GM12878 (cell line): ENCODE measurements at regions not wholly inside any gene's neighbourhood (a gene's known extent, or its start where the extent isn't known, plus 50 kb on each side); places are given as distances from the start of the nearest gene placed in this dataset.

Experiments
- BACH1 ChIP-seq: fragments of 450-650 bp; IDR thresholded peaks from 2 replicates; pipeline ENCODE4 v1.6.1; 2017; ENCODE audit warnings: mild to moderate bottlenecking, borderline replicate concordance
- BRCA1 ChIP-seq: IDR thresholded peaks from 2 replicates; pipeline ENCODE4 v1.6.1; 2011; ENCODE audit warnings: low read depth, low read length, improper control_type of control experiment
- CEBPB ChIP-seq, 2 experiments: fragments of 150-350 bp in 1 of 2; IDR thresholded peaks; 2 replicates each; pipeline ENCODE4 v1.6.1; 2012 to 2014; ENCODE audit warnings: low read depth in 2 of 2, low read length in 2 of 2, borderline replicate concordance in 1 of 2, inconsistent platforms in 1 of 2
- ESRRA ChIP-seq: IDR thresholded peaks from 2 replicates; pipeline ENCODE4 v1.6.1; 2012; ENCODE audit warnings: mild to moderate bottlenecking, low read length, improper control_type of control experiment
- GABPA ChIP-seq: IDR thresholded peaks from 2 replicates; pipeline ENCODE4 v1.6.1; 2014; ENCODE audit warnings: antibody characterized with exemption, low read depth, mild to moderate bottlenecking, inconsistent platforms
- HDAC6 ChIP-seq: fragments of 200-600 bp; sonication (generic); IDR thresholded peaks from one replicate; pipeline ENCODE4 v1.8.0; 2017; ENCODE audit warnings: antibody characterized with exemption; ENCODE audit not compliant: unreplicated experiment
- MTA3 ChIP-seq: IDR thresholded peaks from 2 replicates; pipeline ENCODE4 v1.6.1; 2012; ENCODE audit warnings: low read length, inconsistent platforms, borderline replicate concordance
- POLR2A ChIP-seq: IDR thresholded peaks from 2 replicates; pipeline ENCODE4 v1.6.1; 2011; ENCODE audit warnings: low read depth, mild to moderate bottlenecking, low read length
- TARDBP ChIP-seq: IDR thresholded peaks from 2 replicates; pipeline ENCODE4 v1.6.1; 2016; ENCODE audit warnings: borderline replicate concordance
- TF ChIP-seq, protein P1 (sequence below), 3 experiments: IDR thresholded peaks in 2 of 3; conservative IDR thresholded peaks in 1 of 3; 2 replicates each; pipeline ENCODE4 v1.5.1; 2011; ENCODE audit warnings: low read depth in 3 of 3, low read length in 3 of 3, mild to moderate bottlenecking in 3 of 3, control low read depth in 2 of 3, moderate library complexity in 2 of 3, inconsistent platforms in 1 of 3, mixed read lengths in 1 of 3; ENCODE audit not compliant: control insufficient read depth in 2 of 3, insufficient read depth in 1 of 3; ENCODE audit errors: extremely low read depth in 1 of 3
- TF ChIP-seq, protein P2 (sequence below): IDR thresholded peaks from 2 replicates; pipeline ENCODE4 v1.6.1; 2011; ENCODE audit warnings: borderline replicate concordance, low read depth, mild to moderate bottlenecking, moderate library complexity, low read length; ENCODE audit not compliant: insufficient read depth, poor library complexity, severe bottlenecking
- TF ChIP-seq, protein P3 (sequence below): IDR thresholded peaks from 2 replicates; pipeline ENCODE4 v1.6.1; 2011; ENCODE audit warnings: low read depth, low read length, improper control_type of control experiment, borderline replicate concordance

DNA sequence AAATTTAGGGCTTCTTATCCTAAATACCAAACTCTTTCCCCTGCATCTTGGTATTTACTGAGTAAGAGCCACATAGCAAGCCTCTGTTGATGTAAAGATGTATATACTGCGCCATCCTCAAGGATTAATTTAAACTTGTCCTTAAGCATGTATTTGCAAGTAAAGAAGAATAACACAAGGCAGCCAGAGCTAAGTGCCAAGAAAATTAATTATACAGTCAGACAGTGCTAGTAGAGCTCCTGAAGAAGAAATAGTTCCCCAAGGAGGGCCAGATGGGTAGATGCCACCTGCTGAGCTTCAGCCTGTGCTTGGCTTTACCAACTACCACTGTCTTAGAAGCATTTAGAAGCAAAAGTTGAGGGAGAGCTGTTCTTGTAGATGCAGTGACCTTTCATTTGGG lies 470.0 kb downstream of the BUD13 start:
- TF ChIP-seq, protein P1, sequence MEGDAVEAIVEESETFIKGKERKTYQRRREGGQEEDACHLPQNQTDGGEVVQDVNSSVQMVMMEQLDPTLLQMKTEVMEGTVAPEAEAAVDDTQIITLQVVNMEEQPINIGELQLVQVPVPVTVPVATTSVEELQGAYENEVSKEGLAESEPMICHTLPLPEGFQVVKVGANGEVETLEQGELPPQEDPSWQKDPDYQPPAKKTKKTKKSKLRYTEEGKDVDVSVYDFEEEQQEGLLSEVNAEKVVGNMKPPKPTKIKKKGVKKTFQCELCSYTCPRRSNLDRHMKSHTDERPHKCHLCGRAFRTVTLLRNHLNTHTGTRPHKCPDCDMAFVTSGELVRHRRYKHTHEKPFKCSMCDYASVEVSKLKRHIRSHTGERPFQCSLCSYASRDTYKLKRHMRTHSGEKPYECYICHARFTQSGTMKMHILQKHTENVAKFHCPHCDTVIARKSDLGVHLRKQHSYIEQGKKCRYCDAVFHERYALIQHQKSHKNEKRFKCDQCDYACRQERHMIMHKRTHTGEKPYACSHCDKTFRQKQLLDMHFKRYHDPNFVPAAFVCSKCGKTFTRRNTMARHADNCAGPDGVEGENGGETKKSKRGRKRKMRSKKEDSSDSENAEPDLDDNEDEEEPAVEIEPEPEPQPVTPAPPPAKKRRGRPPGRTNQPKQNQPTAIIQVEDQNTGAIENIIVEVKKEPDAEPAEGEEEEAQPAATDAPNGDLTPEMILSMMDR (IDR thresholded peaks at IDR 0.05 in 2 of 3, conservative IDR thresholded peaks at IDR 0.05 in 1 of 3; ENCODE audit: control insufficient read depth in 2 of 3, extremely low read depth in 1 of 3, insufficient read depth in 1 of 3, low read depth in 3 of 3, low read length in 3 of 3): no peak
- TF ChIP-seq POLR2A (no peak), TARDBP (no peak), BACH1 (no peak), BRCA1 (no peak), GABPA (no peak), CEBPB (IDR thresholded peaks at IDR 0.05; ENCODE audit: borderline replicate concordance in 1 of 2, low read depth in 2 of 2, low read length in 2 of 2) (no peak), ESRRA (no peak), HDAC6 (no peak), MTA3 (no peak)
- TF ChIP-seq, protein P2, sequence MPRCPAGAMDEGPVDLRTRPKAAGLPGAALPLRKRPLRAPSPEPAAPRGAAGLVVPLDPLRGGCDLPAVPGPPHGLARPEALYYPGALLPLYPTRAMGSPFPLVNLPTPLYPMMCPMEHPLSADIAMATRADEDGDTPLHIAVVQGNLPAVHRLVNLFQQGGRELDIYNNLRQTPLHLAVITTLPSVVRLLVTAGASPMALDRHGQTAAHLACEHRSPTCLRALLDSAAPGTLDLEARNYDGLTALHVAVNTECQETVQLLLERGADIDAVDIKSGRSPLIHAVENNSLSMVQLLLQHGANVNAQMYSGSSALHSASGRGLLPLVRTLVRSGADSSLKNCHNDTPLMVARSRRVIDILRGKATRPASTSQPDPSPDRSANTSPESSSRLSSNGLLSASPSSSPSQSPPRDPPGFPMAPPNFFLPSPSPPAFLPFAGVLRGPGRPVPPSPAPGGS: no peak
- TF ChIP-seq, protein P3, sequence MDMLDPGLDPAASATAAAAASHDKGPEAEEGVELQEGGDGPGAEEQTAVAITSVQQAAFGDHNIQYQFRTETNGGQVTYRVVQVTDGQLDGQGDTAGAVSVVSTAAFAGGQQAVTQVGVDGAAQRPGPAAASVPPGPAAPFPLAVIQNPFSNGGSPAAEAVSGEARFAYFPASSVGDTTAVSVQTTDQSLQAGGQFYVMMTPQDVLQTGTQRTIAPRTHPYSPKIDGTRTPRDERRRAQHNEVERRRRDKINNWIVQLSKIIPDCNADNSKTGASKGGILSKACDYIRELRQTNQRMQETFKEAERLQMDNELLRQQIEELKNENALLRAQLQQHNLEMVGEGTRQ: no peak
